NCI-H2196 treated with DMSO at 0.1 percent for 48 hours (cell line): ENCODE measurements at regions not wholly inside any gene's neighbourhood (a gene's known extent, or its start where the extent isn't known, plus 50 kb on each side); places are given as distances from the start of the nearest gene placed in this dataset.

ENCODE experiments used
- DNase-seq: peaks from one replicate; lab custom pipeline; 2025; ENCODE audit not compliant: unreplicated experiment; lab: John Stamatoyannopoulos, UW

DNA sequence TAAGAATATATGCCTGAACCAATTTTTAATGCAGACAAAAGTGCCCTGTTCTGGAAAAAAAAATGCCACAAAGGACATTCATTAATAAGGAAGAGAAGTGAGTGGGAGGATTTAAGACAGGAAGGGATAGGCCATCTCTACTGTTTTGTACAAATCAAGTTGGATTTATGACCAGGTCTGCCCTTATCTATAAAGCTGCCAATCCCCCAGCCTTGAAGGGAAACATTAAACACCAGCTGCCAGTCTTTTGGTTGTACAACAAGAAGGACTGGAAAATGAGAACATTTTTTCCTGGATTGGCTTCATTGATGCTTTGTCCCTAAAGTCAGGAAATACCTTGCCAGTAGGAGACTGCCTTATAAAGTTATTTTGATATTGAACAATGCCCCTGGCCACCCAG, 444.0 kb downstream of the NPHP4 start:
- no peak for DNase-seq

GRCh38 chr1:5543235-5543634, 449.0 kb downstream of the NPHP4 start:
- no peak for DNase-seq

DNA sequence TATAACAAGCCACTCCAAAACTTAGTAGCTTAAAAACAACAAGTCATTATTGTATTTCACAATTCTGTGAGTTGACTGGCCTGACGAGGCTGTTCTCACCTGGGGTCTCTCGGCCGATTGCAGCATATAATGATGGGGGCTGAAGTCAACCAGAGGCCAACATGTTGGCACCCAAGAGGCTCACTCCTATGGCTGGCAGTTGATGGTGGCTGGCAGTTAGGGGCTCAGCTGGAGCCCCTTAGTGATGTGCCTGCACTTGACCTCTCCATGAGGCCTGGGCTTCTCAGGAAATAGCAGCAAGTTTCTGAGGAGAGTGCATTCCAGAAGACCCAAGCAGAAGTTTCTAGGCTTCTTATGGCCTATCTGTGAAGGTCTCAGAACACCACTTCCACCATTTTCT, 459.4 kb downstream of the NPHP4 start:
- DNase-seq: no peak

DNA sequence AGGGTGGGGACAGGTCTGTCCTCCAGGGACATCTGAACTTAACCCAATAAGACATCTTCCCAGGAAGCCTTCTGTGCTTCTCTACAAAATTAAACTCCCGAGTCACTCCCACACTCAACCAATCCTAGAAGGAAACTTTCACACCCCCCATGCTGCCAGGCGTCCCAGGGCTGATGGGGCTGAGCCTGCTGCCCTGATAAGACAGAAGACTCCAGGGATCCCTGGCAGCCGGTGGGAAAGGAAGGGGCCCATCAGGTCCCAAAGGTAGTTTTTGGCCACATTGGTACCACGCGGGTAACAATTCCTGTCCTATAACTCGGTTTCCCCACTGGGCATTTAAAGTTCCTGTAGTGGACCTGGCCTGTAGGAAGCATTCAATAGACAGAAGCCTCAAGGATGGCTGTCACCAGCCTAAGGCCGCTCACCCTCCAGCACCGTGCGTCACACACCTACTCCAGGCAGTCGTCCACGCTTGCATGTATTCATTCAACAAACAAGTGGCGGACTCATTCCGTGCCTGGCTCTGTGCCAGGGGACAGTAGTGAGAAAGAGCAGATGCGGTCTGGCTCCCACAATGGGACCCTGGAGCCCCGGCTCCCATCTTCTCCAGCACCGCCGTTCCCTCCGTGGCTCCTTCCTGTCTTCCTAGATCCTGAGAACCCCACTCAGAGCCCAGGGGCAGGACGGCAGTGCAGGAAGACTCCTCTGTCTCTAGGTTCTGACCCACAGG, 465.2 kb downstream of the NPHP4 start:
- DNase-seq: no peak

DNA sequence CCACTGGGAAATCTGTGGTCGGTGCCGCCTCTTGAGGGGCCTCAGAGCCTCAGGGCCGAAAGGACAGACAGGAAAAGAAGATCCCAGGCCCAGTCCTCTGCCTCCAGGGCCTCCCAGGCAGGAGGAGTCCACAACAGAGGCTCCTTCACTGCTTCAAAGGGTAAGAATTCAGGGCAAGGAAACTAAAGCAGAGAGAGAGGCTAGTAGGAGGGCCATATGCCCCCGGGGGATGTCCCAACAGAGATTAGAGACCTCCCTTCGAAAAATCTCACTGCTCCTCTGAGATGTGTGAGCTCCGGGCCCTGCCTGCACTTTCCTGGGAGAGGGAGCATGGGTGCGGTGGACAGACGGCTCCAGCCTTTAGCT, 465.9 kb downstream of the NPHP4 start:
- no peak for DNase-seq

GRCh38 chr1:5525597-5526384, 466.4 kb downstream of the NPHP4 start:
- DNase-seq: no peak

DNA sequence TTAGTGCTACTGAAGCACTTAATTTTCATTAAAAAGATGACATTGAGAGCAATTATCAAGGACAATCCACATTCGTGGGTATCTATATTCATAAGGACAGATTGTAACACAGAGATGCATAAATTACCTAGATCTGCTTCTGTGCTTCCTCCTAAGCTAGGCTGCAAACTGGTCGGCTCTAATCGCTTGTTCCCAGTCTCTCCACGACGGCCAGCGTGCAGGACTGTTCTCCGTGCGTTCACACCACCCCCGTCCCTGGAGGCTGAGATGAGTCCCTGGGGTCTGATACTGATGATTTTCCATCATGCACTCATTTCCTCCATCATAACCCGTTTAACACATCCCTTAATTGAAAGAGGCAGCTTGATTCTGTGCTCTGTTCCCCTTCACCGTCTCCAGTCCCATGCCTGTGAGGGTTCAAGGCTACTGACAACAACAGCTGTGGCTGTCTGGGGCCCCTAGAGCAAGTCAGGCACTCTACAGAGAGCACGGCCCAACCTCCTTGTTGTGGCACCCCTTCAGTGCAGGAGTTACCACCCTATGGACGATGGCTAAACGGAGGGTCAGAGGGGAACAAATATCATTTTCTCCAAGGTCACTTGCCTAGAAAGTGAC, 469.6 kb downstream of the NPHP4 start:
- no peak for DNase-seq

GRCh38 chr1:5519366-5520135, 472.7 kb downstream of the NPHP4 start:
- DNase-seq: no peak

DNA sequence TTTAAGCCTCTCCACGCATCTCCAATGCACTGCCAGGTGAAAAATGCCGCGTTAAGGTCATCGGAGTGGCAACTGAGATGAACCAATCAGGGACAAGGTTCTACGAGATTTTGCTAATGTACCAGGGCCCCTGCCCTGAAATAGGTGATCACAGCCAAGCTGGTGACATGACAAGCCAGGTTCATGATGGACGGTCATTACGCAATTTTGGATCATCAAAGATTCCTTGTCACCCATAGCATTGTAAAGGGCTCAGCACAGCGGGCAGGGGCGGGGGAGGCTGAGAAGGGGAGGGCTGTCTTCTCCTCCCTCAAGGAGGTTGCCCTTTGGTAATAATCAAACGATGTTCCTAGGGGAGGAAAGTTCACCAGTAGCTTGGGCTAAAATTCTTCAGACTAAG, 475.5 kb downstream of the NPHP4 start:
- no peak for DNase-seq

GRCh38 chr1:5515501-5515900, 476.7 kb downstream of the NPHP4 start:
- DNase-seq: no peak

DNA sequence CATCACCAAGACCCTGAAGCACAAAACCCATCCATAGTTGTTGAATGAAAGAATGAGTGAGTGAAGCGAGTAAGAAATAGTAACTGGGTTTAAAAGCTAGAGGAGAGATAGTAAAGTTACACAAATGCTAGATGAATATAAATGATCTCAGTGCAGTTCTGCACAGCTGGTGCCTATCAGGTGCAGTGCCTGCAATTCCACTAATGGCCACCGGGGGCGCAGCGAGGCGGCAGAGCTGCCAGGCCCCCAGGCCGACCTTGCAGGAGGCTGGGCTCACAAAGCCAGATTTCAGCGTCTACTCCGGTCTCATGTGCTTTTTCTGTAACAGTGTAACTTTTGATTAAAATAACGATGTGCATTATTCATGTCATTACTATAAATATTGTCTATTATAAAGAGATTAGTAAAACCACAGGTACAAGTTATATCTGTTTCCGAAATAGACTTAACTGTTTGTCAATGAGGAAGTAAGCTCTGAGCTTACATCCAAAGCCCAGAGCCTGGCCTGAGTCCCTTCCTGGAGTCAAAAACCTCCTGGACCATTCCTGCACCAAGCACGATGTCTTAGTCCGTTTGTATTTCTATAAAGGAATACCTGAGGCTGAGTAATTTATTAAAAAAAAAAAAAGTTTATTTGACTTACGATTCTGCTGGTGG, 477.6 kb downstream of the NPHP4 start:
- peak; percentile 57 for DNase-seq

DNA sequence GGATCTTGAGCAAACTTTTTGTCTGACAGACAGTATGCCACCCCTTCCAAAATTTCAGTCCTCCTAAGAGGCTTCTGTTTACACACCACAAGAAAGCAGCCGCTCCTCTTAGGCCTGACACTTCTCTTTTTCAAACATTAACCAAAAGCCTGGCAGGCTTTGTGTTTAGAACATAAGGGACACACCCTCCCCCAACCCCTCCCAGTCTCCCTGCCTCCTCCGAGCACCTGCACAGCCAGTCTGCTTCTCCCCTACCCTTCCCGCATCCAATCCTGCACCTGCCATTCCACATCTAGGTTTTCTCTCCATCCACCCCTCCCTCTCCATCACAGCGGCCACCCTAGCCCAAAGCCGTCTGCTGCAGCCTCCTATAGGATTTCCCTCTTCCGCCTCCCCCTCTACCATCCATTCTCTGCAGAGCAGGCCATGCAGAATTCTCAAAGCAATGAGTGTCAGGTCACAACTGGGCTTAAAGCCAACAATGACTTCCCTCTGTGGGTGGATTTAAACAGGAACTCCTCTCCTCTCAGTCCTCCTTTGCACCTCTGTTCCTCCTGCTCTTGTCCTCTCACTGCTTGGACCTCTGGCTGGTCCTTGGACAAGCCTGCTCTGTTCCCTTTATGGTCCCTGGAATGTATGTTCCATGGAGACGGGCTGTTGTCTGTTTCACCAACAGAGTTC, 478.2 kb downstream of the NPHP4 start:
- peak; percentile 97 for DNase-seq

DNA sequence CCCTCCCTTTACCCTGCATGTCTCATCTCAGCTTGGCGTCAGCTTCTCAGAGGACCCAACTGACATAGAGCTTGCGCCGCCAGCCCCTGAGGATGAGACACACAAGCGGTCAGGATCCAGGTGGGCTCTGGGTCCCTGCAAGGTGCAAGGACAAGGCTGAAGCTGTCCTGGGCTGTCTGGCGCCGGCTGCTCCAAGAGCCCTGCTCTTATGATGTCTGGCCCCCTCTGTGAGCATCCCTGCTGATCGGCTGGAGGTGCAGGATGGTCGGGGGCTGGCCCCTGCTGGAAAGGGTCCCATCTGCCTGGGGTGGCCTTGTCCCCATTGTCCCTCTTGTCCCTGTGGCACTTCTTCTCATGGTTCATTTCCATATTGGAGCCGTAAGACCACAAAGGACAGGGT, 479.0 kb downstream of the NPHP4 start:
- no peak for DNase-seq

DNA sequence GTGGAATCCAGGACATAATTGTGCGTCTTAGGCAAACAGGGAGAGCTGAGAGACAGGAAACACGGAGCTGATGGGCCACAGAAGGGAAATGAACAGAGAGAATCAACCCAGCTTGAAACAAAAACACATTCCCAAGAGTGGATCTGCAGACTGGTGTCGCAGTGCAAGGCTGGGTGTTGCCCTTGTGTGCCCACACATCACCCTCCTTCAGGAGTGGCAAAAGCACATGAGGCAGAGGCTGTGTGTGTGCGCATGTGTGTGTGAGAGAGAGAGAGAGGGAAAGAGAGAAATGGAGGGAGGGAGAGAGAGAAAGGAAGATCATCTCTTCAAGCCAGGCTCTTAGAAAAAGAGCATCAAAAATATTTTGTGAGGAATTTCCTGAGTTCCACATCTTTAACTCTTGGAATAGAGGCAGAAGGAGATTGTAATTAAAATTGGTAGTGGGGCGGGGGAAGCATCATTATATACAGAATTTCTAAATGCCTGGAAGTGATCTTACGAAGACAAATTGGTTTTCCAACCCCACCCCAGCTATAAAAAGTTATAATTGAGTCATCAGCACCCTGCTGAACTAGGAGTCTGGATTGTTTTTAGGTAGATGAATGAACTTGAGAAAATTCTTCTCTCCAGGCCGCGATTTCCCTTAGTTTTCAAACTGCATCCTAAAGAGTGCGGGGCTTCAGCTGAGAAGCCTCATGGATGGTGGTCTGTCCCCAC, 480.7 kb downstream of the NPHP4 start:
- DNase-seq: no peak

DNA sequence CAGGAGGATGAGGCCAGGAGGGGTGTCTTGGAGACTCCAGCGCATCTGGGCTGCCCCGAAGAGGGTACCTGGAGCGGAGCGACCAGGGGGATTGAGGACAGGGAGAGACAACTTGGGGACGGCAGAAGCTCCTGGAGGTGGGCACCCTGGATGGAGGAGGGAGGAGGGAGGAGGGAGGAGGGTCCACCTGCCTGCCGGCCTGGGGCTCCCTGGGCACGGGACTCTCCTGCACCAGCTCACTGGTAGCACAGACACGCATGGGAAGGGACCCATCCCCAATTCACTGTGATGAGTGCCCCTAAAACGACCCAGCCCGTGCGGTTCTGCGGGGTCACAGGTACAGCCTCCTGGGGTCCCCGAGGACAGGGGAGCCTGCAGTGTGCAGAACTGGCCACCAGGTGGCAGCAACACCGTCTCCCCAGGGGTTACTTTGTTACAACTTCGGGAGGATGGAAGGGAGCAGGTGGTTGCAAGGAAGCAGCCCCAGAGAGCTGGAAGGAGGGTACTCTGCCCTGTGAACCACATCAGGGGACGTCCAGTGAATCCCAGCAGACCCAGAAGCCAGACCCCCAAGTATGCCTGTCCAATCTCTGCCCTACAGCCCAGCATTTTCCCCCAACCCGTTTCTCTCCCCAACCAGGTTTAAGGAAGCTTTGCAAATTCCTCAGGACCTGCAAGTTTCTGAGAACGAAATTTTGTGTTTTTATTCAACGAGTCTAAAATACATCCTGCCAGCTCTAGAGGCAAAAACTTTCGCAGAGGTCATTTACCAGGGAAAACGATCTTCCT, 482.4 kb downstream of the NPHP4 start:
- no peak for DNase-seq

DNA sequence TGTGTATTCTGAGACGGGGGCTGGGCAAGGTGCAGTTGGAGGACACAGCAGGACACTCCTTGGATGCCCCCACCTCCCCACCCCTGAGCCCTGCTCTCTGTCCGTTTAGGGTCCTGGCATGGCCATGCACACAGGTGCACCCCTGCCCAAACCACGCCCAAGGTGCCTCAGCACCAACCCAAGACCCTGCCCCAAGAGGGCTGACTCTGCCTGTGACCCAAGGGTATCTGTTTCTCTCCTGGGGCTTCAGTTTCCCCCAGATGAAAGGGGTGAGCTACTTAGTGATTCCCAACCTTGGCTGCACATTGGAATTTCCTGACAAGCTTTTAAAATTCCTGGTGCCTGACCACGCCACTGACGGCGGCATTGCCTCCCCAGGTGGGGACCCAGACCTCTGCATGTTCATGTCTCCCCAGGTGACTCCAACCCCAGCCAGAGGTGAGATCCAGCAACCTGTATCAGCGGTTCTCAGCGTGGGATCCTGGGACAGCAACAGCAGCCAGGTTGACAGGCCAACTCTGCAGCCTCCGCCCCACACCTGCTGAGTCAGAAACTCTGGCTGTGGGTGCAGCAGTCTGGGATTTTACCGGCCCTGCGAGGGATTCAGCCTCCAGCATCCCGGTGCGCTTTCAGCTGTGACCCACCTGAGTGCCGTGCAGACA, 483.4 kb downstream of the NPHP4 start:
- no peak for DNase-seq

DNA sequence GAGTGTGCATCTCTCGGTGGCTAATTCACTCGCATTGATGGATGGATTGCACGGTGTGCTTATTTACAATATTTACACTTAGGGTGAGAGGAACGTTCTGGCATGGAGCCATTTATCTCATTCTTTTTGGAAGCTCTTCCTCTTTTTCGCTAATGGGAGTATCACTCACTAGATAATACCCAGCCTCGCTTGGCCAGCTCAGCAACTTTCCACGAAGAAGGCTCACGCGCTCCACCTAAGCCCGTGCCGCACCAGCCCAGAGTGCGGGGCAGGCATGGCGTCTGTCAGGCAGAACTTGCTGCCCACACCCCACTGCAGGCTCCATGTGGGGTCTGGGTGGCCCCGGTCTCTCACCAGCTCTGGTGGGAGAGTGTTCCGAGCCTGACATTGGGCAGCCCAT, 484.9 kb downstream of the NPHP4 start:
- no peak for DNase-seq

GRCh38 chr1:5506634-5507033, 485.6 kb downstream of the NPHP4 start:
- no peak for DNase-seq
